Common myeloid progenitor, CD34-positive (primary cell): ENCODE measurements at regions not wholly inside any gene's neighbourhood (a gene's known extent, or its start where the extent isn't known, plus 50 kb on each side); places are given as distances from the start of the nearest gene placed in this dataset.
"Not testable (repeated sequence)": the region's sequence is repeated elsewhere in the genome, so short reads cannot be mapped to it uniquely, and the experiment has no call there.

Experiments
- CTCF ChIA-PET: fragments of 350-600 bp; sonication (Branson Sonifier 250); formaldehyde crosslinking; loops from one replicate; lab custom pipeline; 2021; ENCODE audit warnings: antibody characterized with exemption; lab: Charles Lee
- POLR2A ChIA-PET: fragments of 350-600 bp; sonication (Branson Sonifier 250); formaldehyde crosslinking; loops from one replicate; lab custom pipeline; 2021; ENCODE audit warnings: antibody characterized with exemption; lab: Charles Lee
- DNase-seq, 3 donors: peaks; one replicate each; pipeline versions ENCODE4 v3.0.0 to v3.0.0-alpha.2; 2013
- H3K27ac ChIP-seq, 2 experiments: 1 replicate in 1 of 2; 2 replicates in 1 of 2; pipeline ENCODE4 v1.7.0; 2013; ENCODE audit warnings: inconsistent platforms in 2 of 2, low read length in 2 of 2, mild to moderate bottlenecking in 2 of 2, low read depth in 1 of 2, moderate library complexity in 1 of 2; ENCODE audit not compliant: severe bottlenecking in 2 of 2, insufficient read depth in 1 of 2, poor library complexity in 1 of 2
- H3K27me3 ChIP-seq, 5 experiments: replicated peaks in 2 of 5; 1 replicate in 3 of 5; 2 replicates in 2 of 5; pipeline versions ENCODE4 v1.6.1 to v1.7.0; 2013; ENCODE audit warnings: low read length in 4 of 5, mild to moderate bottlenecking in 2 of 5, moderate library complexity in 2 of 5, inconsistent platforms in 1 of 5; ENCODE audit not compliant: insufficient read depth in 5 of 5, control insufficient read depth in 4 of 5
- H3K36me3 ChIP-seq, 4 experiments: 1 replicate in 2 of 4; 2 replicates in 2 of 4; pipeline versions ENCODE4 v1.6.1 to v1.7.0; 2013; ENCODE audit warnings: low read length in 3 of 4, control low read depth in 1 of 4, mild to moderate bottlenecking in 1 of 4; ENCODE audit not compliant: control insufficient read depth in 4 of 4, insufficient read depth in 4 of 4
- H3K4me1 ChIP-seq, 4 experiments: 1 replicate in 3 of 4; 2 replicates in 1 of 4; pipeline versions ENCODE4 v1.6.1 to v1.7.1; 2013; ENCODE audit warnings: low read length in 3 of 4, mild to moderate bottlenecking in 3 of 4, control low read depth in 1 of 4, inconsistent platforms in 1 of 4, moderate library complexity in 1 of 4; ENCODE audit not compliant: control insufficient read depth in 4 of 4, insufficient read depth in 4 of 4; ENCODE audit errors: control extremely low read depth in 1 of 4
- H3K4me3 ChIP-seq, 7 experiments: 1 replicate in 4 of 7; 2 replicates in 3 of 7; pipeline versions ENCODE4 v1.5.1 to v1.7.0; 2013; ENCODE audit warnings: mild to moderate bottlenecking in 7 of 7, low read length in 6 of 7, moderate library complexity in 6 of 7, inconsistent platforms in 2 of 7, low read depth in 2 of 7, control low read depth in 1 of 7; ENCODE audit not compliant: insufficient read depth in 4 of 7, control insufficient read depth in 1 of 7; ENCODE audit errors: extremely low read depth in 1 of 7
- H3K9me3 ChIP-seq, 5 experiments: 1 replicate in 4 of 5; 2 replicates in 1 of 5; pipeline versions ENCODE4 v1.6.1 to v1.7.1; 2013; ENCODE audit warnings: low read length in 4 of 5, mild to moderate bottlenecking in 2 of 5, inconsistent platforms in 1 of 5, low read depth in 1 of 5, moderate library complexity in 1 of 5; ENCODE audit not compliant: control insufficient read depth in 4 of 5, insufficient read depth in 2 of 5; ENCODE audit errors: control extremely low read depth in 1 of 5
- WGBS: methylation state at CpG from one replicate; pipeline ENCODE4 v1.1.5; 2013; ENCODE audit not compliant: insufficient coverage; 5-methylcytosine and 5-hydroxymethylcytosine counted together

GRCh38 chr9:90070469-90070868, 465.7 kb downstream of the GADD45G start:
- Histone ChIP-seq H3K27ac (no peak overlapping the region), H3K36me3 (no peaks in the 10 kb centered on the region), H3K4me1 (peaks cover 0 to 3% (median 0%) of the 10 kb centered on the region in 4 experiments), H3K4me3 (no peak overlapping the region), H3K9me3 (no peaks in the 10 kb centered on the region), H3K27me3 (no peaks in the 10 kb centered on the region)
- ChIA-PET POLR2A (no interaction called here), CTCF (interaction anchor here (1.7 kb wide), 1 partner anchor 10 kb away, joined by 5 read pairs; no protein-coding TSS in a partner anchor)
- no peak for DNase-seq
- 100% methylated on average over 1 of the region's 1 CpG for WGBS

GRCh38 chr9:90070931-90071660, 466.3 kb downstream of the GADD45G start:
- WGBS, result 92% methylated on average over 2 of the region's 7 CpGs
- peaks cover 0 to 3% (median 0%) of the 10 kb centered on the region in 4 experiments for H3K4me1 ChIP-seq
- DNase-seq, result peak in 2 of 3 donors; percentile 9 to 30
- CTCF ChIA-PET, result no interaction called here
- no peaks in the 10 kb centered on the region for H3K9me3 ChIP-seq
- POLR2A ChIA-PET, result no interaction called here
- no peaks in the 10 kb centered on the region for H3K36me3 ChIP-seq
- H3K27me3 ChIP-seq, result no peaks in the 10 kb centered on the region
- no peak overlapping the region for H3K27ac ChIP-seq
- H3K4me3 ChIP-seq, result no peak overlapping the region

GRCh38 chr9:90073186-90073945, 468.6 kb downstream of the GADD45G start:
- Histone ChIP-seq H3K9me3 (no peaks in the 10 kb centered on the region), H3K36me3 (no peaks in the 10 kb centered on the region), H3K27ac (no peak overlapping the region), H3K4me1 (peaks cover 0 to 3% (median 0%) of the 10 kb centered on the region in 4 experiments), H3K4me3 (no peak overlapping the region), H3K27me3 (peaks cover 0 to 1% (median 0%) of the 10 kb centered on the region in 5 experiments)
- CTCF ChIA-PET, result no interaction called here
- POLR2A ChIA-PET, result no interaction called here
- DNase-seq, result no peak
- 100% methylated on average over 2 of the region's 3 CpGs for WGBS

- Histone ChIP-seq H3K27ac (no peak overlapping the region), H3K27me3 (peaks cover 0 to 1% (median 0%) of the 10 kb centered on the region in 5 experiments), H3K9me3 (no peaks in the 10 kb centered on the region), H3K4me3 (no peak overlapping the region), H3K36me3 (no peaks in the 10 kb centered on the region), H3K4me1 (peaks cover 0 to 9% (median 3%) of the 10 kb centered on the region in 4 experiments)
- 100% methylated on average over 3 of the region's 6 CpGs for WGBS
- no peak for DNase-seq
- POLR2A ChIA-PET, result no interaction called here
- CTCF ChIA-PET, result no interaction called here
Observed at GRCh38 chr9:90074316-90074962, 469.6 kb downstream of the GADD45G start.

GRCh38 chr9:90077598-90077997, 472.8 kb downstream of the GADD45G start:
- H3K27ac ChIP-seq, H3K36me3 ChIP-seq, POLR2A ChIA-PET, H3K9me3 ChIP-seq, H3K27me3 ChIP-seq, H3K4me1 ChIP-seq, DNase-seq, H3K4me3 ChIP-seq: not testable (repeated sequence)
- WGBS, result 100% methylated on average over 3 of the region's 3 CpGs
- CTCF ChIA-PET, result interaction anchor here (1.5 to 1.7 kb wide), 2 partner anchors 474 to 485 kb away, joined by 4 to 10 read pairs; no protein-coding TSS in a partner anchor

- no peak overlapping the region for H3K4me3 ChIP-seq
- H3K4me1 ChIP-seq, result peaks cover 0 to 6% (median 3%) of the 10 kb centered on the region in 4 experiments
- H3K36me3 ChIP-seq, result no peaks in the 10 kb centered on the region
- peak in 2 of 3 donors; percentile 68 to 76 for DNase-seq
- CTCF ChIA-PET, result interaction anchor here (0.6 to 2.1 kb wide), 6 partner anchors 9 to 486 kb away, joined by 3 to 10 read pairs (median 4); no protein-coding TSS in a partner anchor
- 73% methylated on average over 1 of the region's 4 CpGs for WGBS
- POLR2A ChIA-PET, result no interaction called here
- H3K9me3 ChIP-seq, result no peaks in the 10 kb centered on the region
- peaks cover 0 to 9% (median 0%) of the 10 kb centered on the region in 5 experiments for H3K27me3 ChIP-seq
- no peak overlapping the region for H3K27ac ChIP-seq
Observed at GRCh38 chr9:90078988-90079421, 474.2 kb downstream of the GADD45G start.
